Activated CD8-positive, alpha-beta T cell treated with anti-CD3 and anti-CD28 coated beads for 36 hours (primary cell): ENCODE measurements at regions not wholly inside any gene's neighbourhood (a gene's known extent, or its start where the extent isn't known, plus 50 kb on each side); places are given as distances from the start of the nearest gene placed in this dataset.

Experiments used
- ATAC-seq: fragments of 200-7000 bp; cut with Tn5 transposase; one replicate; pipeline ENCODE4 v1.10.0; 2021; ENCODE audit warnings: mild to moderate bottlenecking, moderate library complexity
- CTCF ChIA-PET: fragments of 350-600 bp; sonication (Branson Sonifier 250); formaldehyde crosslinking; loops from one replicate; lab custom pipeline; 2021; ENCODE audit warnings: antibody characterized with exemption; lab: Charles Lee
- POLR2A ChIA-PET: fragments of 350-600 bp; sonication (Branson Sonifier 250); formaldehyde crosslinking; loops from one replicate; lab custom pipeline; 2021; ENCODE audit warnings: antibody characterized with exemption; lab: Charles Lee
- DNase-seq: peaks from one replicate; pipeline ENCODE4 v3.0.0-alpha.2; 2020
- H3K27ac Mint-ChIP-seq: one replicate; pipeline ENCODE4 v1.8.0; 2021; ENCODE audit warnings: mild to moderate bottlenecking, mixed read lengths
- H3K27me3 Mint-ChIP-seq: one replicate; pipeline ENCODE4 v1.8.0; 2021; ENCODE audit warnings: mixed read lengths
- H3K36me3 Mint-ChIP-seq: one replicate; pipeline ENCODE4 v1.8.0; 2021; ENCODE audit warnings: low read depth, mixed read lengths
- H3K4me1 Mint-ChIP-seq: one replicate; pipeline ENCODE4 v1.8.0; 2021; ENCODE audit warnings: low read depth, mixed read lengths
- H3K4me3 Mint-ChIP-seq: one replicate; pipeline ENCODE4 v1.8.0; 2021; ENCODE audit warnings: mild to moderate bottlenecking, moderate library complexity, mixed read lengths
- H3K9me3 Mint-ChIP-seq: one replicate; pipeline ENCODE4 v1.8.0; 2021; ENCODE audit warnings: mixed read lengths
- intact Hi-C: fragments of 100-400 bp; cut with micrococcal nuclease; formaldehyde crosslinking; loops from one replicate; pipeline ENCODE4 v1.10.0; 2022
- TF ChIP-seq, protein P1 (sequence below): fragments of 200-600 bp; IDR thresholded peaks from one replicate; pipeline ENCODE4 v1.8.0; 2022; ENCODE audit warnings: antibody characterized with exemption, mild to moderate bottlenecking

- H3K4me1 Mint-ChIP-seq = peaks cover 15% of the 10 kb centered on the region
- no peaks in the 10 kb centered on the region for H3K36me3 Mint-ChIP-seq
- no peaks in the 10 kb centered on the region for H3K9me3 Mint-ChIP-seq
- ATAC-seq = no peak
- DNase-seq = no peak
- no peak overlapping the region for H3K4me3 Mint-ChIP-seq
- ChIA-PET CTCF (interaction anchor here (0.8 to 14.3 kb wide), 5 partner anchors 9 to 155 kb away, joined by 3 to 174 read pairs (median 3); no protein-coding TSS in a partner anchor), POLR2A (no interaction called here)
- TF ChIP-seq, protein P1, sequence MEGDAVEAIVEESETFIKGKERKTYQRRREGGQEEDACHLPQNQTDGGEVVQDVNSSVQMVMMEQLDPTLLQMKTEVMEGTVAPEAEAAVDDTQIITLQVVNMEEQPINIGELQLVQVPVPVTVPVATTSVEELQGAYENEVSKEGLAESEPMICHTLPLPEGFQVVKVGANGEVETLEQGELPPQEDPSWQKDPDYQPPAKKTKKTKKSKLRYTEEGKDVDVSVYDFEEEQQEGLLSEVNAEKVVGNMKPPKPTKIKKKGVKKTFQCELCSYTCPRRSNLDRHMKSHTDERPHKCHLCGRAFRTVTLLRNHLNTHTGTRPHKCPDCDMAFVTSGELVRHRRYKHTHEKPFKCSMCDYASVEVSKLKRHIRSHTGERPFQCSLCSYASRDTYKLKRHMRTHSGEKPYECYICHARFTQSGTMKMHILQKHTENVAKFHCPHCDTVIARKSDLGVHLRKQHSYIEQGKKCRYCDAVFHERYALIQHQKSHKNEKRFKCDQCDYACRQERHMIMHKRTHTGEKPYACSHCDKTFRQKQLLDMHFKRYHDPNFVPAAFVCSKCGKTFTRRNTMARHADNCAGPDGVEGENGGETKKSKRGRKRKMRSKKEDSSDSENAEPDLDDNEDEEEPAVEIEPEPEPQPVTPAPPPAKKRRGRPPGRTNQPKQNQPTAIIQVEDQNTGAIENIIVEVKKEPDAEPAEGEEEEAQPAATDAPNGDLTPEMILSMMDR = no peak
- intact Hi-C loops = loop anchor here (2.0 kb wide), 1 partner anchor 73 kb away; no protein-coding TSS in a partner anchor
- no peak overlapping the region for H3K27ac Mint-ChIP-seq
- H3K27me3 Mint-ChIP-seq = peaks cover 77% of the 10 kb centered on the region
Observed at GRCh38 chr10:101287997-101288635, 58.9 kb upstream of the LBX1 start.

DNA sequence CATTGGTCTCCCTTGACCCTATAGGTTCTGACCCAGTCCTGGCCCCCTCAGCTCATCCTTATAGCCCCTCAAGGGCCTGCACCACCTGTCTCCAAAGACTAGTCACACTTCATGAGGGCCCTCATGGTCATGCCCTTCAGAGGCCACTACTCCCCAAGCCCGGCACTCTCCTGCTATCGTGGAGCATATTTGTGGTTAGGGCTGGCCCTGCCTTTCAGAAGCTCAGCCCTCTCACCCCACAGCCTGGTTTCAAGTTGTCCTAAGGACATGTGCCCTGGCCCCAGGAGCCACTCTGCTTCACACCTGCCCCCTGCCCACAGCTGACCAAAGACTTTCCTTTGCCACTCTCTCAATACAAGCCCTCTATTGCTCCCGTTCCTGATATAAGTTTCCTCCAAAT is 60.3 kb upstream of the LBX1 start:
- Mint-ChIP-seq H3K4me3 (no peak overlapping the region), H3K9me3 (no peaks in the 10 kb centered on the region), H3K36me3 (no peaks in the 10 kb centered on the region), H3K4me1 (peaks cover 11% of the 10 kb centered on the region), H3K27me3 (peaks cover 75% of the 10 kb centered on the region), H3K27ac (no peak overlapping the region)
- intact Hi-C loops = loop anchor here (2.0 kb wide), 1 partner anchor 75 kb away; no protein-coding TSS in a partner anchor
- TF ChIP-seq, protein P1 = no peak
- ATAC-seq (no peak), DNase-seq (no peak)
- CTCF ChIA-PET = interaction anchor here (0.8 to 14.3 kb wide), 12 partner anchors 8 to 281 kb away, joined by 3 to 174 read pairs (median 4); no protein-coding TSS in a partner anchor
- POLR2A ChIA-PET = no interaction called here

DNA sequence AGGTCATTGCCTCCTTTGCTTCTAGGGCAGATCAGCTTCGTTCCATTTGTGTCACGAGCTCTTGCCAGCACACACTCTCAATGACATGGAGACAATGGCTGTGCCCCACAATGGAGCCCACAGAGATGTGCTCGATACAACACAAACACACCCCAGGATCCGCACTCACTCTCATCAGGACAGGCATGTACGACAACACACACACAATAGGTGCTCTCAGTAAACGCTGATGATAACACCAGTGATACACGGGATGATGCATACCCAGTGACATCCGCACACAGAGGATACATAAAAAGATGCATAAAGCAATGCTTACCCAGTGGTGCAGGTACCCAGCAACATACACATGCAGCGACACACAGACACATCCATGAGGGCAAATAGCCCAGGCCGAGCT is 61.2 kb upstream of the LBX1 start:
- ChIA-PET POLR2A (interaction anchor here (0.8 to 1.1 kb wide), 2 partner anchors 13 to 106 kb away, joined by 3 read pairs; no protein-coding TSS in a partner anchor), CTCF (interaction anchor here (0.7 to 14.3 kb wide), 17 partner anchors 9 to 281 kb away, joined by 3 to 174 read pairs (median 4); no protein-coding TSS in a partner anchor)
- Mint-ChIP-seq H3K36me3 (no peaks in the 10 kb centered on the region), H3K4me1 (peaks cover 8% of the 10 kb centered on the region), H3K27ac (no peak overlapping the region), H3K27me3 (peaks cover 69% of the 10 kb centered on the region), H3K4me3 (no peak overlapping the region), H3K9me3 (no peaks in the 10 kb centered on the region)
- DNase-seq = no peak
- intact Hi-C loops = loop anchor here (5.0 kb wide), 1 partner anchor 277 kb away; no protein-coding TSS in a partner anchor
- ATAC-seq = no peak
- TF ChIP-seq, protein P1 = no peak

DNA sequence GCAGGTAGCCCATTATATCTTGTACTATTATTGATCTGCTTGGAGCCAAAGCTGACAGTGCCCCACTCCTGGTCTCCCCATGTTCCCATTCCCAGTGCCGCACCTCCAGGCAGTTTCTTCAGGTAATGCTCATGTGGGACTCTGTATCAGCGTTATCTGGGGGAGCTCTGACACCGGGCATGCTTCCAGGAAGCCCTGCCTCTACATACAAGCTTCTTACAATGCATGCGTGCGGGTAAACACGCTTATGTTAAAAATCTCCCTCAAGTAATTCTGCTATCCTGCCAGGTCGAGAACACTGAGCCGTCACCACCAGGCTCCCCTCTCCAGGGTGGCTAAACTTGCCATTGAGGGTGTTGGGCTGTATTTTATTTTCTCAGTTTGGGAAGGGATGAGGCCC is 61.6 kb upstream of the LBX1 start:
- ATAC-seq (no peak), DNase-seq (no peak)
- ChIA-PET POLR2A (interaction anchor here (1.1 kb wide), 1 partner anchor 12 kb away, joined by 3 read pairs; no protein-coding TSS in a partner anchor), CTCF (interaction anchor here (0.8 to 14.3 kb wide), 14 partner anchors 9 to 280 kb away, joined by 3 to 174 read pairs (median 4); no protein-coding TSS in a partner anchor)
- Mint-ChIP-seq H3K36me3 (no peaks in the 10 kb centered on the region), H3K27me3 (peaks cover 70% of the 10 kb centered on the region), H3K4me1 (peaks cover 8% of the 10 kb centered on the region), H3K9me3 (no peaks in the 10 kb centered on the region), H3K27ac (no peak overlapping the region), H3K4me3 (peak overlapping the region; percentile 12)
- intact Hi-C loops = loop anchor here (5.0 kb wide), 1 partner anchor 276 kb away; no protein-coding TSS in a partner anchor
- TF ChIP-seq, protein P1 = no peak
